SKM-1 treated with dmso at 0.1 percent for 144 hours (cell line): ENCODE measurements at regions not wholly inside any gene's neighbourhood (a gene's known extent, or its start where the extent isn't known, plus 50 kb on each side); places are given as distances from the start of the nearest gene placed in this dataset.

Experiments
- DNase-seq: peaks from one replicate; lab custom pipeline; 2025; ENCODE audit not compliant: unreplicated experiment; lab: John Stamatoyannopoulos, UW

DNA sequence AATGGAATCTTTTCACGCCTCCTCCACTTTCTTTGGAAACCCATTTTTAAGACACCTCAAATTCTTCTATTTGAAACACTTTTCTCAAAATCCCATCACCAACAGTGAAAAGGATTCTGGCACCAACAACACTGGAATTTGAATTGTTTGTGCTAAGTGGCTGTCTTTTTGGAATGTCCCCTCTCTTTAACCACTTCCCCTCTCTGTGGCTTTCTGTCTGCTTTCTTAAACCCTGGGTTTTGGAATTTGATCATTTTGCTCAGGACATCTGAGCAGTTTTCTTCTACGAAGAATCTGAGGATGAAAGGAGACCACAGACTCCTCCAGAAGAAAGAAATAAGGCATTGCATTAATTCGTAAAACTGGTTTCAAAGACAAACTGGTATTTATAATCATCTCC is 89.0 kb downstream of the MXRA5 start:
- DNase-seq = no peak

DNA sequence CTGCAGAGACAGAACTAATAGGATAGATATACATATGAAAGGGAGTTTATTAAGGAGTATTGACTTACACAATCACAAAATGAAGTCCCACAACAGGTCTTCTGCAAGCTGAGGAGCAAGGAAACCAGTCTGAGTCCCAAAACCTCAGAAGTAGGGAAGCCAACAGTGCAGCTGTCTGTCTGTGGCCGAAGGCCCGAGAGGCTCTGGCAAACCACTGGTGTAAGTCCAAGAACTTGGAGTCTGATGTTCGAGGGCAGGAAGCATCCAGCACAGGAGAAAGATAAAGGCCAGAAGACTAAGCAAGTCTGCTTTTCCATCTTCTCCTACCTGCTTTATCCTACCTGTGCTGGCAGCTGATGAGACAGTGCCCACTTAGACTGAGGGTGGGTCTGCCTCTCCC is 89.6 kb downstream of the MXRA5 start:
- DNase-seq = no peak

DNA sequence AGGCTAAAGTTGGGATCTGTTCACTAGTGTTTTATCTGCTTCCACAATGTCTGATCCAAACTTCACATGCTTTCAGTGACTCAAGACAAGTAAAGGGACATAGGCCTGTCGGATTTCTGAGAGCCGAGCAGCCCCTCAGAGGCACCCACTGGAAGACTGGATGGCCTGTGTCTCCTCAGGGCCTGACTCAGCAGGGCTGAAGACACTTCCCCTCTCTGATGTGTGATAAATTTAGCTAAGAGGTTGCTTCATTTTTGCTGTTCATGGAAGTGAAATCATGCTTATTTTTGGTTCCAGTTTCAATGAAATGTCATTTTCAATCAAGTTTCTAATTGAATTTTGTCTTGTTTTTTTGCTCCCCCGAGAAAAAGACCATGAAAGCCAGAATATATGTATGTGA is 93.7 kb downstream of the MXRA5 start:
- peak; percentile 36 for DNase-seq

DNA sequence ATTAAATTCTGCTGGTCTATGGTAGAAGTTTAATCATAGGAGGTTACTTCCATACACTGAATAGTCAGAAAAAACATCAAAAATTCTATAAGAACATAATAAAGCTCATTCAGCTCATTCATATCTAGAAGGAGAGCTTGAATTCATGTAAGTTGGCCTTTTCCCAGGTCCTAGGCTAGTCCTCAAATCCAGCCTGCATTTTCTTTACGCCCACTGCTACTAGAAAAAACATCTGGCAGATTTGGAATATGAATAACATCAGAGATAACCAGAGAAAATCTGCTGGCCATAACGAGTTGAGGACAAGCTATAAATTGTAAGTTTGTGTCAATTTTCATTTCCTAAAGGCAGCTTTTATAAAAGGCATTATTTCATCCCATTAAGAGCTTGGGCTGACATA is 95.5 kb downstream of the MXRA5 start:
- DNase-seq = no peak

DNA sequence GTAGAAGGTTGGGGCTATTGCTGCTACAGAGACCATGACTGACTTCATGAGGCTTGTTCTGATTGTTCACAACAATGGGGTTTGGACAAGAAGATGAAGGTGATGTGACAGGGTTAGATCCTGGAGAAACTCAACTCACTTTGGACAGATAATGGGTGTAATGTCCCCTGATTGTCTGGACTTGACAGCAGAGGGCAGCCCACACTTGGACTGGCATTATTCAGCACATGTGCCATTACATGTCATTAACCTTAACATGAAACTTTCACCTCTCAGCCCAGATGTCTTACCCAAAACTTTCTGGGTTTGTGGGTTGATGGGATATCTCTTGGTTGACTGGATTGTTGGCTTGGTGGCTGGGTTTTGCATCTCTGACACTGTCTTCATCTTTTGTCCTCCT is 101.5 kb downstream of the MXRA5 start:
- DNase-seq = no peak

DNA sequence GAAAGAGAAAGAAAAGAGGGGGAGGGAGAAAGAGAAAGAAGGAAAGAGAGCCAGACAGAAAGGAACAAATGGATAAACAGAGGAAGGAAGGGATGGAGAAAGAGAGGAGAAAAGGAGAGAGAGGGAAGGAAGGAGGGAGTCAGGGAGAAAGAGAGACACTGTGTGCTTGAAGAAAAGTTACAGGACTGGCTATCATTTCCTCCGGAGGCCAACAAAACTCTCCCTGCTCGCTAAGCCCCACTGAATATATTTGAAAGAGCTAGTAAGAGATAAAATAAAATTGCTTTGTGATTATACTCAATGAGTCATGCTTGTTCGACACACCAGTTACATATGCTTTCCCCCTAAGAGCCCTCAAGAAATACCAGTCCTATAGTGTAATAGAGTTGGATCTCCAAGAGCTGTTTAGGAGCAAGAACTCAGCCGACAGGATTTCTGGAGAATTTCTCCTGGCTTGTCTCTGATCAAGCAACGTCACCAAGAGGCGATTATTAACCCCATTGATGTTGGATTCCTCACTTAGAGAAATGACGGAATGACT is 102.2 kb downstream of the MXRA5 start:
- DNase-seq = no peak

DNA sequence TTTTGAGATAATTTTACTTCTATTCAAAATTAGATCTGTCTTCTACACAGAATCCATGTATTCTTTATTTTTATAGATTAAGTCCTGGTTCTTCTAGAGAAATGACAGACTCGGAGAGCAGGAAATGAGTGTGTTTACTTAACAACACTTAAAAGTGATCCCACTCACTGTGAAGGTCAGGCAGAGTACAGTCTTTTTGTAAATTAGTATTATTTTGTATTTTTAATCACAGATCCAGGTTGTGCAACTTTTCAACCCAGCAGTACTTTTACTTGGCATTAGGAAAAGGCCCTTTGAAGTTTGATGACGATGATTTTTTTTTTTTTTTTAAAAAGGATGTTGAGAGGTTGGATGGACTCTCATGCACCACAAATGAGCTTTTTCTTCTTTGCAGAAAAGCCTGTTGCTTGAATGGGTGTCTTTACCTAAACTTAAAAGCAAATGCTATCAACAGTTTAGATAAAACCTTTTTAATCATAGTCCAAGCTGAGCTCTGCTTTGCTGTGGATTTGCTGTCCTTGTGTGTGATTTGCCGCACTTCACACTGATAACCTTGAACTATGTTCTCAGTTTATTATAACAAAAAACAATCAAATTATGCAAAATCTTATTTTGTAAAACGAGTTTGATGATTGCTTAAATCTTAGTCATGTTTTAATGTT is 114.1 kb downstream of the MXRA5 start:
- no peak for DNase-seq

DNA sequence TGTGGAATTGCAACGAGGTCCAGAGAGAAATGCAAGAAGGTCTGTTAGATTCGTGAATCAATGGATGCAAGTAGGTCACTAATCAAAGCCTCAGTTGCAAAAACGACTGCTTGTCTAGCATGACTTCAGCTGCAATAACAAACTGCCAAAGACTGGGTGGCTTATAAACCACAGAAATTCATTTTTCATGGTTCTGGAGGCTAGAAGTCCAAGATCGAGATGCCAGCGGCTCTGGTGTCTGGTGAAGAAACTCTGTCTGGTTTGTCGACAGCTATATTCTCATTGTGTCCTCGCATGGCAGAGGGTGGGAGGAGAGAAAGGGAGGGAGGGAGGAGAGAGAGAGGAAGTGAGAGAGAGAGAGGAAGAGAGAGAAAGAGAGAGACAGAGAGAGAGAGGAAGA is 114.7 kb downstream of the MXRA5 start:
- no peak for DNase-seq

DNA sequence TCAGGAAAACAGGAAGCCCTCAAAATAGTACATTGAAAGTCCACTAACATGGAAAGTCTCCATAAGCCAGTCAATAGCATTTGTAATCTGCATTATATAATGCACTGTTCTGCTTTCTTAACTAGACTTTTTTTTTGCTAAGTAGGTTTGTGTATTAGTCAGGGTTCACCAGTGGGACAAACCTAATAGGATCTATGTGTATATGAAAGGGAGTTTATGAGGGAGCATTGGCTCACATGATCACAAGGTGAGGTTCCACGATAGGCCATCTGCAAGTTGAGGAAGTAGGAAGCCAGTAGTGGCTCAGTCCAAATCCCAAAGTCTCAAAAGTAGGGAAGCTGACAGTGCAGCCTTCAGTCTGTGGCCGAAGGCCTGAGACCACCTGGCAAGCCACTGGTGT is 116.0 kb downstream of the MXRA5 start:
- DNase-seq = no peak

DNA sequence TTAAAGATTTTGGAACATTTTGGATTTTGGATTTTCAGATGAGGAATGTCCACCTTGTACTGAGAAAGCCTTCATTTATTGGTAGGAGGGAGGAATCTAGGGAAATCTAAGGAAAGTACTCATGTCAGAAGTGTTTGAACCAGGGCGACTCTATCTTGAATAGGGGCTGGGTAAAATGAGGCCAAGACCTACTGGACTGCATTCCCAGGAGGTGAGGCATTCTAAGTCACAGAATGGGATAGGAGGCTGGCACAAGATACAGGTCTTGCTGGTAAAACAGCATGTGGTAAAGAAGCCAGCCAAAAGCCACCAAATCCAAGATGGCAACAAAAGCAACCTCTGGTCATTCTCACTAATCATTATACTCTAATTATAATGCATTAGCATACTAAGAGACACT is 118.9 kb downstream of the MXRA5 start:
- DNase-seq = no peak

DNA sequence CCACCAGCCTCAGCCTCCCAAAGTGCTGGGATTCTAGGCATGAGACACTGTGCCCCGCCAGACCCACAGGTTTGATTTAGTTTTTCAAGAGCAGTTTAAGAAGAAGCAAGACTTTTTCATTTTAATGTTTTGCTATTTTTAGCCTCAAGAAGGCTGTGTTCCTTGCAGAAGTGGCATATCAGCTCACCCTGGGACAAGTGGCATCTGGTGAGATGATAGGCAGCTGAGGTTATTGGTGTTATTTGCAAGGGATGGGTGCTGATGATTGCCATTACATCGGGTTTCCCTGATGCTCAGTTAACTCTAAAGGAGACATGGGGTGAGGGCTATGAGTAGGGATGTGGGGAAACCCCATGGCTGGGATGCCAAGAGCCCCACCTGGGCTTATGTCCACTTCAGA is 120.4 kb downstream of the MXRA5 start:
- no peak for DNase-seq

DNA sequence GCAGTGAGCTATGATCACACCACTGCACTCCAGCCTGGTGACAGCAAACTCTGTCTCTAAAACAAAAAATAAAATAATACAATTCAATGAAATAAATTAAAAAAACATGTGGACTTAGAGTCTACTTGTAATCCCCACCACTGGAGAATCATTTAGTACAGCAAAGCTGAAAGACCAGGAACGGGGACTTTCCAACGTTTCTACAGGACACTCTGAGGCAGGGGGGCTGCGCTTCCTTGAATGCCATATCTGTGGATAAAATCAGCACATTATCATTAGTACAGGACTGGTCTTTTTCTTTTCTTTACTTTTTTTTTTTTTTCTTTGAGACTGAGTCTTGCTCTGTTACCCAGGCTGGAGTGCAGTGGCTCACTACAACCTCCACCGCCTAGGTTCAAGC is 124.8 kb downstream of the MXRA5 start:
- no peak for DNase-seq

DNA sequence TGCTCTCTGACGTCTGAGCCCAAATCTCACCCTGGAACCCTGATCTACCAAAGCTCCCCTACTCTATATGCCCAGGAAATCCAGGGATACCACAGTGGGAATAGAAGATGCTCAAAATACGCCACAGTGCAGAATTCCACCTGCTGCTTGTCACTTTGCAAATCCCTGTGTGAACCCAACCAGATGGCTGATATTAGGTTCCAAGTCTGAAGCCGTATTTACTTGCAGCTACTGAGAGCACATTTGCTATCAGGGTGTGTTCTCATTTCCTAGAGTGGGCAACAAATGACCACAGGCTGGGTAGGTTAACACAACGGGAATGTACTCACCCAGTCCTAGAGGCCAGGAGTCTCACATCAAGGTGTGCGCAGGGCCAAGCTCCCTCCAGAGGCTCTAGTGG is 126.8 kb downstream of the MXRA5 start:
- DNase-seq = no peak

DNA sequence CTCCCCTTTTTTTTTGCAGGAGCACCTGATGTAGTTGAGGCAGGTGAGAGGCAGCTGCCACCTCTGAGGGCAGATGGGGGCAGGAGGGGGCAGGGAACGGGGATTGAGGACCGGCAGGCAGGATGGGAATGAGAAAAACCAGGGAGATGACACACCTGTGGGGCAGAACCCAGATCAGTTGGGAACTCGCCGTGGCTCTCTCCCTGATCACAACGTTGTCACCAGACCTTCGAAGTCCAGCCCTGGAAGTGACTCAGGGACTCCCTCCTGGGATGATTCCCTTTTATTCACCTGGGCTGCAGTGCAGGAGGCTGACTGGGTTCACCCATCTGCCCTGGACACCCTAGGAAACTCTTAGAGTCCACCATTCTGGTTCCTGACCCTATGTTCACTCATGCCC is 127.2 kb downstream of the MXRA5 start:
- no peak for DNase-seq

DNA sequence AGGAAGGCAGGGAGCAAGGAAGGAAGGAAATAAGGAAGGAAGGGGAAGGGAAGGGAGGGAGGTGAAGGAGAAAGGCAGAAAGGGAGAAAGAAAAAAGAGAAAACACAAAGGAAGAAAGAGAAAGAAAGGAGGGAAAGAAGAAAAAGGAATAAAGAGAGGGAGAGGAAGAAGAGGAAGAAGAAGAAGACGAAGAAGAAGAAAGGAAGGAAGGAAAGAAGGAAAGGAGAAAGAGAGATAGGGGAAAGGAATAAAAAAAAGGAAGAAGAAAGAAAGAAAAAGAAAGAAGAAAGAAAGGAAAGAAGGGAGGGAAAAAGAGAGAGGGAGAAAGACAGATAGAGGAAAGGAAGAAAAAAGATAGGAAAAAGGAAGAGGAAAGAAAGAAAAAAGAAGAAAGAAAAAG is 128.0 kb downstream of the MXRA5 start:
- no peak for DNase-seq

DNA sequence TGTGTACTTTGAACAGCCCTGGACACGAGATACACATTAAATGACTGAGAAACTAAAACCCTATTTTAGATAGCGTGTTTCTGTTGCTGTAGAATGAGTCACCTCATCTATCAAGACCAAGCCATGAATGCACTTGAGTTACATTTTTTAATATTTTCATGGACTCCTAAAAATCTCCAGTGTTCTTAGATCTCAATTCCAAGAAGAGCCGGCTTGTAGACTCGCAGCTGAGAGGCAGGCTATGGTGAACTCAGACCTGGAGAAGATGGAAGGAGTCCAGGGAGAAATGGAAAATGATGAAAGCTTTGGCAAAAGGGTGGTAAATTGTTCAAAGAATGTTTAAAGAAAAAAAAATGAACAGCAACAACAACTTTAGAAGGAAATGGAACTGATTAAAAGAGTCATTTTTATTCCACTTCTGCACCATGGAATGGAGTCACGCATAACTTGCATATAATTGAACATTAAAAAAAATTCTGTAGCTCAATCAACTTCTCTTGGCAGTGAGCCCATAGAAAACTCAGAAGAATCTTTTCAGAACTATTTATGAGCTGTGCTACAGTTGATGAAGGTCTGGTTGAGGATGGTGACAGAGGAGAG is 129.8 kb downstream of the MXRA5 start:
- no peak for DNase-seq

DNA sequence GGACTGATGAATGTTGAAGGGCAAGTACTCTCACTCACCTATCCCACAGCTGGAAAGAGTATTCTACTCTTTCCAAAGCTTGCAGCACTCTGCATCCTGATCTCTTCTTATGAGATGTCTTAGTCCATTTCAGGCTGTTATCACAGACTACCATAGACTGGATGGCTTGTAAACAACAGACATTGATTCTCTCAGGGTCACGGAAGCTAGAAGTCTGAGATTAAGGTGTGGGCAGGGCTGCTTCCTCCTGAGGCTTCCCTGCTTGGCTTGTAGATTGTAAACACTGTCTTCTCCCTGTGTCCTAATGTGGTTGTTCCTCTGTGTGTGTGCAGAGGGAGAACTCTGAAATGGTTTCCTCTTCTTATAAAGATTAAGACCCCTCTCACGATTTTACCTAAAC is 131.2 kb downstream of the MXRA5 start:
- no peak for DNase-seq

DNA sequence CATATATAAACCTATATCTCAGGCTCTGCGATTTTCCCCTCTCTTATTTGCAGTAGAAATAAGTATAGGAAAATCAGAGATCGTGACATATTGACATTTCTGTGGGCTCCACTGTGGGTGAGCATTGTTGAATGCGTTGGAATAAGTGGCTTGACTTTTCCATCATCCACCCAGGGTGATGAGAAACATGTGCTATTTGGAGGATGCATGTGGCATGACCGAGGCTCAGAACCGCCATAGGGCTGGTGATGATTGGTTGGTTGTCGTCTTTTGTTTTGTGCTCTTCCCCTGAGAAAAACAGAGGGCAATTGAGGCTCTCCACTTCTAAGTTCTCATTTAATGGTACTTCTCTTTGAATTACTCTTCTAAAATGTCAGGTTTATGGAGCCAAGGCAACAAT is 140.1 kb downstream of the MXRA5 start:
- DNase-seq = no peak

DNA sequence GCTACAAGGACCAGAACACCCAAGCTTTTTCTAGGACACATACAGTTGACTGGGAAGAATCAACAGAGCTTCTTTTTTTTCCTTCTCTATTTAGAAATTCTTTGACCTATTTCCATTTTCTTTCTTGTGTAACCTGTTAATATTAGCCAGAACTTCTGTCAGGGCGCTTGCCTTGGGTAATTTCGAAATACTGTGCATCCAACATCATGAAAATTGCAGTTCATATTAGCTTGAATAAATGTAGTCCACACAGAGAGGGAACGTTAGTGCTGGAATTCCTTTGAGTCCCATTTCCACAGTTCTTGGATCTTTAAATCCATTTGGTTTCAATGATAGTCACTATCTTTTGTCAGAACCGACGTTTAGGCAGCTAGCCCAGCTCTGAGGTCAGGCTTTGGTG is 141.8 kb downstream of the MXRA5 start:
- no peak for DNase-seq

DNA sequence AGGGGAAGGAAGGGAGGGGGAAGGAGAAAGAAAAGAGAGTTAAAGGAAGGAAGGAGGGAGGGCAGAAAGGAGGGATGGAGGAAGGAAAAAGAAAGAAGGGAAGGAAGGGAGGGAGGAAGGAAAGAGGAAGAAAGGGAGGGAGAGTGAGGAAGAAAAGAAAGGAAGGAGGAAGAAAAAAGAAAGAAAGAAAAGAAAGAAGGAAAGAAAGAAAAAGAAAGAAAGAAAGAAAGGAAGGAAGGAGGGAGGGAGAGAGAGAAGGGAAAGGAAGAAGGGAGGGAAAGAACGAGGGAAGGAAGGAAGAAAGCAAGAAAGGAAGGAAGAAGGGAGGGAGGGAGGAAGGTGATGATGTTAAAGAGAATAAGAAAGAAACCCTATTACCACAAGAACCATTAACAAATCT is 150.6 kb downstream of the MXRA5 start:
- no peak for DNase-seq

DNA sequence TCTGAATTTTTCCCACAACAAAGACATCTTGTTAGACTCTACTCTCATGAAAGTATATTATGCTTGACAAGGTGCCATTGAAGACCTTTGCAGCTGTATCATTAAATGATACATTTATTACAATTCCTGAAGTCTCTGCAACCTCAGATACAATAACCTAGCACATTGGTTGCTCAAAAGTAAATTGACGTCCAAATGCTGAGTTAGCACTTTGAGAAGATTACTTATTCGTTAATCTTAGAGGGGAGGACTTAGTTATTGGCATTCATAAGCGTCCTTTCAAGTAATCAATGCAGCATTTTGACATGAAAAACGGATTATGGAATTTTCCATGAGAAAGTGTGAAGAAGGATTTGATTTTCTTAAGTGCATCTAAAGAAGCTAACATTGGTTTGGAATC is 151.6 kb downstream of the ARSF start:
- DNase-seq = no peak

DNA sequence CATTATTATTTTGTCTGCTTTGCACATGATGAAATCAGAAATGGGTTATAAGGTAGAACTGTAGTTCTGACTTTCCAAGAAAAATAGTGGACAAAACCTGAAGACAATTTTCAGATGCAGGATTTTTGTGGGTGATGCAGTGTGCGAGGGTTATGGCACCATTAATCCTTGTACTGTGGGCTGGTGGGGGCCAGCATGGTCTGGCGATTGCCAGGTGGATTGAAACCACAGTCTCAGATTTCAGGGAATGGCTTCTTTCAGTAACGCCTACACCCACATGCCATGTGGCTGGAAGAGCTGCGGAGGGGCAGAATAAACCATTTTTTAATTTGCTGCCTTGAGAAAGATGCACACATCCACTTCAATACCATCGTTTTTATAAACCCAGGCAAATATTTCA is 150.5 kb downstream of the ARSF start:
- no peak for DNase-seq

DNA sequence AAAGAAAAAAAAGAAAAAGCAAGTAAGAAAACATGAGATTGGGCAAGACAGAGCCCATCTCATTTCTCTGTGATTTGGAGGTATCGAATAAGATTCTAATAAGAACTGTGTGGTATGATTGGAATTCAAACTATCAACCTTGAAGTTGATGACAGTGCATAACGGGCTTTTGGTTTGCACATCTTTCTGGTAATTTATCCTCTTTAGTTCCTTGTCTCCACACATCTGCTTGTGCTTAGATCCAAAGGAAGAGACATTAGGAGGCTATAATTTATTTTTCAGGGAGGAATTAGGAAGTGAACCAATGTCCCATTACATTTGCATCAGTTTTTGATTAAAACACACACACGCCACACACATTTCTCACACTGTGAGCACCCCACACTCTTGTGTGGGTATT is 149.9 kb downstream of the ARSF start:
- no peak for DNase-seq
